K562 (cell line): ENCODE measurements at regions not wholly inside any gene's neighbourhood (a gene's known extent, or its start where the extent isn't known, plus 50 kb on each side); places are given as distances from the start of the nearest gene placed in this dataset.
"Not testable (repeated sequence)": the region's sequence is repeated elsewhere in the genome, so short reads cannot be mapped to it uniquely, and the experiment has no call there.

ENCODE experiments used
- ATAC-seq: fragments of 200-7000 bp; cut with Tn5 transposase; 3 replicates; pipeline ENCODE4 v1.9.1; 2020; ENCODE audit warnings: moderate library complexity
- BruUV-seq: library from RNA; stranded (reverse); fragments of 400-500 nt; replicated peaks from 2 replicates; lab custom pipeline; 2021; lab: Mats Ljungman, UMichigan
- CTCF ChIA-PET: fragments of 300-600 bp; formaldehyde crosslinking; extraction: SDS; loops from one replicate; lab custom pipeline; 2021; ENCODE audit warnings: low intra/inter-chr PET ratio; lab: Yijun Ruan, JAX
- POLR2A ChIA-PET: fragments of 300-600, 350-650 bp; sonication (Branson Sonifier 250); formaldehyde crosslinking; extraction: SDS; loops from one replicate; lab custom pipeline; 2021; ENCODE audit warnings: antibody characterized with exemption, inconsistent platforms; lab: Yijun Ruan, JAX
- DNase-seq, 4 experiments: peaks; one replicate each; pipeline versions ENCODE4 v3.0.0 to v3.0.0-alpha.2; 2011 to 2018; ENCODE audit warnings: low spot score in 3 of 4, mixed read lengths in 3 of 4; ENCODE audit errors: extremely low read depth in 1 of 4
- FAIRE-seq: peaks from 2 replicates; lab custom pipeline; 2011; peaks lifted over from hg19 to GRCh38; lab: Jason Lieb, UNC
- H2AFZ ChIP-seq: 2 replicates; pipeline ENCODE4 v1.6.0; 2011; ENCODE audit warnings: low read depth, low read length, control low read depth, inconsistent platforms
- H3K27ac ChIP-seq: fragments of 200-600 bp; 3 replicates; pipeline ENCODE4 v1.8.0; 2011; ENCODE audit warnings: low read depth, mild to moderate bottlenecking, control low read depth, inconsistent platforms, low read length, moderate library complexity, mixed read lengths; ENCODE audit errors: extremely low read depth
- H3K27me3 ChIP-seq, 2 experiments: fragments of 300-600 bp in 1 of 2; 2 replicates in 1 of 2; 3 replicates in 1 of 2; pipeline versions ENCODE4 v1.6.0 to v1.8.0; 2011; ENCODE audit warnings: inconsistent platforms in 2 of 2, low read length in 2 of 2, mild to moderate bottlenecking in 1 of 2, mixed read lengths in 1 of 2, moderate library complexity in 1 of 2; ENCODE audit not compliant: control insufficient read depth in 2 of 2, insufficient read depth in 2 of 2
- H3K36me3 ChIP-seq: fragments of 300-600 bp; 3 replicates; pipeline ENCODE4 v1.8.0; 2011; ENCODE audit warnings: mild to moderate bottlenecking, low read length, inconsistent platforms; ENCODE audit not compliant: control insufficient read depth, insufficient read depth
- H3K4me1 ChIP-seq, 2 experiments: fragments of 200-600 bp in 1 of 2; replicated peaks in 1 of 2; 2 replicates in 1 of 2; 3 replicates in 1 of 2; pipeline versions ENCODE4 v1.5.1 to v1.8.0; 2011; ENCODE audit warnings: inconsistent platforms in 2 of 2, low read length in 2 of 2, mild to moderate bottlenecking in 1 of 2, mixed read lengths in 1 of 2, moderate library complexity in 1 of 2; ENCODE audit not compliant: control insufficient read depth in 2 of 2, insufficient read depth in 2 of 2
- H3K4me2 ChIP-seq: 2 replicates; pipeline ENCODE4 v1.6.1; 2011; ENCODE audit warnings: low read length, control low read depth, inconsistent platforms, mixed read lengths; ENCODE audit not compliant: insufficient read depth
- H3K4me3 ChIP-seq: fragments of 200-600 bp; sonication (generic), shearing (Covaris generic); 2 replicates; pipeline ENCODE4 v1.5.1; 2016; ENCODE audit warnings: control low read depth, inconsistent platforms
- H3K79me2 ChIP-seq: fragments of 200-600 bp; 3 replicates; pipeline ENCODE4 v1.8.0; 2011; ENCODE audit warnings: low read length, inconsistent platforms; ENCODE audit not compliant: control insufficient read depth, insufficient read depth
- H3K9ac ChIP-seq, 2 experiments: 2 replicates each; pipeline versions ENCODE4 v1.6.0 to v1.6.1; 2011; ENCODE audit warnings: low read depth in 2 of 2, low read length in 2 of 2, control low read depth in 1 of 2, inconsistent platforms in 1 of 2, mild to moderate bottlenecking in 1 of 2, mixed read lengths in 1 of 2; ENCODE audit not compliant: insufficient read depth in 1 of 2
- H3K9me1 ChIP-seq: one replicate; pipeline ENCODE4 v1.6.0; 2011; ENCODE audit warnings: inconsistent platforms, mild to moderate bottlenecking, low read length, moderate library complexity; ENCODE audit not compliant: control insufficient read depth, insufficient read depth
- H3K9me3 ChIP-seq: replicated peaks from 2 replicates; pipeline ENCODE4 v1.5.1; 2011; ENCODE audit warnings: low read depth, low read length, inconsistent platforms; ENCODE audit not compliant: control insufficient read depth, insufficient read depth
- H4K20me1 ChIP-seq: replicated peaks from 2 replicates; pipeline ENCODE4 v1.6.1; 2011; ENCODE audit warnings: low read length, inconsistent platforms, mixed read lengths; ENCODE audit not compliant: control insufficient read depth, insufficient read depth
- BCOR ChIP-seq: fragments of 450-650 bp; IDR thresholded peaks from 2 replicates; pipeline ENCODE4 v1.6.1; 2016
- CHAMP1 ChIP-seq: fragments of 450-650 bp; IDR thresholded peaks from 2 replicates; pipeline ENCODE4 v1.6.1; 2016; ENCODE audit warnings: mild to moderate bottlenecking
- KDM1A ChIP-seq, 2 experiments: fragments of 450-650 bp; IDR thresholded peaks; 2 replicates each; pipeline ENCODE4 v1.6.1; 2016; ENCODE audit warnings: mild to moderate bottlenecking in 2 of 2
- ZNF146 ChIP-seq: IDR thresholded peaks from one replicate; pipeline ENCODE4 v1.6.1; 2018; ENCODE audit warnings: missing compliant biosample characterization; ENCODE audit not compliant: unreplicated experiment
- ZNF717 ChIP-seq: fragments of 250-450 bp; sonication (Bioruptor Pico); IDR thresholded peaks from 2 replicates; pipeline ENCODE4 v1.5.0; 2021
- WGBS: fragments of 100-300 bp; shearing (Covaris generic); methylation state at CpG from one replicate; pipeline ENCODE4 v1.1.6; 2016; ENCODE audit warnings: low coverage, mixed read lengths; ENCODE audit not compliant: insufficient coverage; ENCODE audit errors: missing lambda C conversion rate; 5-methylcytosine and 5-hydroxymethylcytosine counted together
- in situ Hi-C: fragments of 300-500 bp; cut with MboI; formaldehyde crosslinking; loops from 4 replicates; pipeline ENCODE4 v1.15.0; 2018; ENCODE audit warnings: inconsistent platforms, mixed read lengths
- intact Hi-C: fragments of 100-400 bp; cut with micrococcal nuclease; formaldehyde crosslinking; loops from 2 replicates; pipeline ENCODE4 v1.14.2; 2022

DNA sequence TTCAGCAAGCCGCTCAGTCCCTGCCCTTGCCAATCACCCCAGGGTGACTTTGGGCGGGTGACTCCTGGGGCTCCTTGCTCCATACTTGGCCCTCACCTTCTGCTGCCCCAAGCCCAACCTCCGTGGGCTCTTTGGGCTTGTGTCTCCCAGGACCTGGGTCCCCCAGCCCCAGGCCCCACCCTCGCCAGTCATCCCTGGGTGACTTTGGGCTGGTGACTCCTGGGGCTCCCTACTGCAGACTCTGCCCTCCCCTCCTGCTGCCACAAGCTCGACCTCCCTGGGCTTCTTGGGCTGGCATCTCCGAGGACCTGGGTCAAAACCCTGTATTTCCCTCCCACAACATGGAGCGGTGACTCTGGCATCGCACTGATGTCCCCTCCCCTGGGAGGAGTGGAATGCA is 151.5 kb downstream of the GOLGA6L4 start (continued):
- TF ChIP-seq CHAMP1 (no peak), ZNF717 (CRISPR knock-in tag) (no peak)
- TF ChIP-seq, all 486 proteins: peak for 0

DNA sequence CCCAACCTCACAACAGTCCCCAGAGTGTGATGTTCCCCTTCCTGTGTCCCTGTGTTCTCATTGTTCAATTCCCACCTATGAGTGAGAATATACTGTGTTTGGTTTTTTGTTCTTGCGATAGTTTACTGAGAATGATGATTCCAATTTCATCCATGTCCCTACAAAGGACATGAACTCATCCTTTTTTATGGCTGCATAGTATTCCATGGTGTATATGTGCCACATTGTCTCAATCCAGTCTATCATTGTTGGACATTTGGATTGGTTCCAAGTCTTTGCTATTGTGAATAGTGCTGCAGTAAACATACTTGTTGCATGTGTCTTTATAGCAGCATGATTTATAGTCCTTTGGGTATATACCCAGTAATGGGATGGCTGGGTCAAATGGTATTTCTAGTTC is 152.6 kb downstream of the GOLGA6L4 start:
- not testable (repeated sequence) for FAIRE-seq, DNase-seq

More for the DNA sequence above, 152.6 kb downstream of the GOLGA6L4 start:
- BruUV-seq, H3K79me2 ChIP-seq, H3K4me1 ChIP-seq, POLR2A ChIA-PET, H3K36me3 ChIP-seq, H3K4me3 ChIP-seq, in situ Hi-C loops, H3K9me1 ChIP-seq, H4K20me1 ChIP-seq, ATAC-seq, intact Hi-C loops, H3K27ac ChIP-seq, H3K9me3 ChIP-seq, CTCF ChIA-PET, H3K9ac ChIP-seq, H3K27me3 ChIP-seq, H3K4me2 ChIP-seq, H2AFZ ChIP-seq: not testable (repeated sequence)
- 0% methylated on average over 1 of the region's 1 CpG for WGBS
- TF ChIP-seq ZNF146 (CRISPR knock-in tag) = peak; percentile 82
- TF ChIP-seq BCOR = peak; percentile 42; the same call in 1 of the 2 replicates
- peak in 1 of 2 experiments; percentile 22; a peak in 1 of 4 replicates for TF ChIP-seq KDM1A (IDR thresholded peaks at IDR 0.05)
